ENCODE measurements at regions not wholly inside any gene's neighbourhood (a gene's known extent, or its start where the extent isn't known, plus 50 kb on each side); places are given as distances from the start of the nearest gene placed in this dataset.

GRCh38 chr20:10735195-10735949 is 61.6 kb upstream of the JAG1 start:
- Histone ChIP-seq H4K20me1 (ENCODE audit: insufficient read depth) (no peaks in the 10 kb centered on the region), H2AFZ (ENCODE audit: low read depth, low read length) (no peak overlapping the region), H3F3A (ENCODE audit: insufficient read depth, low read length, poor library complexity, severe bottlenecking) (no peaks in the 10 kb centered on the region), H3K9me3 (ENCODE audit: low read length) (no peaks in the 10 kb centered on the region), H3K79me2 (replicated peaks; ENCODE audit: insufficient read depth, low read length) (no peaks in the 10 kb centered on the region), H3K27ac (ENCODE audit: low read length) (no peak overlapping the region), H3K9ac (ENCODE audit: low read length) (no peak overlapping the region), H3K36me3 (ENCODE audit: insufficient read depth, low read length) (no peaks in the 10 kb centered on the region), H3K9me2 (ENCODE audit: insufficient read depth, low read length) (no peaks in the 10 kb centered on the region), H3K27me3 (ENCODE audit: insufficient read depth, low read depth, low read length) (no peaks in the 10 kb centered on the region), H3K4me2 (ENCODE audit: low read length) (no peak overlapping the region), H3K4me3 (ENCODE audit: low read length) (no peak overlapping the region)
- TF ChIP-seq RAD21 (conservative IDR thresholded peaks at IDR 0.05) (no peak), EP300 (conservative IDR thresholded peaks at IDR 0.05; ENCODE audit: poor library complexity, severe bottlenecking) (no peak), REST (IDR thresholded peaks at IDR 0.05; ENCODE audit: borderline replicate concordance) (no peak), POLR2AphosphoS5 (IDR thresholded peaks at IDR 0.05) (no peak), CTCF (IDR thresholded peaks at IDR 0.05; ENCODE audit: poor library complexity, severe bottlenecking) (no peak), SMC3 (conservative IDR thresholded peaks at IDR 0.05; ENCODE audit: poor library complexity) (no peak), MXI1 (conservative IDR thresholded peaks at IDR 0.05; ENCODE audit: poor library complexity, severe bottlenecking) (no peak), EZH2 (IDR thresholded peaks at IDR 0.05; ENCODE audit: borderline replicate concordance, insufficient read depth, low read length, poor library complexity, severe bottlenecking) (no peak), TAF1 (IDR thresholded peaks at IDR 0.05; ENCODE audit: low read depth) (no peak)

DNA sequence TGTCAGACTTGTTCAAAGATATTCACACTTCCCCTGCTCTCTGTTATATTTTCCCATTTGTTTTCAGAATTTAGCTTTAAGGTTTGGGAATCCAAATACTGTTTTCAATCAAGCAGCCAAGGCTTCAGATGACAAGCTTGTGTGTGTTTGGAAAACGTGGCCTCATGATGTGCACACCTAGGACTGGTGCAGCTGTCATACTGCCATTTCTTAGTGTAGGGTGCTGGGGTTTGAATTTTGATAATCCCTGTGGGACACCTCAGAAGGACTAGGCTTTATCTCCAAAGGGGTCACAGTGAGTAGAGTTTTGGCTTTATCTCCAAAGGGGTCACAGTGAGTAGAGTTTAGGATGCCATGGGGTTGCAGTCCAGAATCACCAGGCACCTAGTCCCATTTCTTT is 65.3 kb upstream of the JAG1 start:
- TF ChIP-seq EP300 (conservative IDR thresholded peaks at IDR 0.05; ENCODE audit: poor library complexity, severe bottlenecking) (no peak), POLR2AphosphoS5 (IDR thresholded peaks at IDR 0.05) (no peak), EZH2 (IDR thresholded peaks at IDR 0.05; ENCODE audit: borderline replicate concordance, insufficient read depth, low read length, poor library complexity, severe bottlenecking) (no peak), SMC3 (conservative IDR thresholded peaks at IDR 0.05; ENCODE audit: poor library complexity) (no peak), REST (IDR thresholded peaks at IDR 0.05; ENCODE audit: borderline replicate concordance) (no peak), RAD21 (conservative IDR thresholded peaks at IDR 0.05) (no peak), MXI1 (conservative IDR thresholded peaks at IDR 0.05; ENCODE audit: poor library complexity, severe bottlenecking) (no peak), CTCF (IDR thresholded peaks at IDR 0.05; ENCODE audit: poor library complexity, severe bottlenecking) (no peak), TAF1 (IDR thresholded peaks at IDR 0.05; ENCODE audit: low read depth) (no peak)
- Histone ChIP-seq H3K36me3 (ENCODE audit: insufficient read depth, low read length) (no peaks in the 10 kb centered on the region), H2AFZ (ENCODE audit: low read depth, low read length) (no peak overlapping the region), H3K27ac (ENCODE audit: low read length) (no peak overlapping the region), H3K9me3 (ENCODE audit: low read length) (no peaks in the 10 kb centered on the region), H3K27me3 (ENCODE audit: insufficient read depth, low read depth, low read length) (no peaks in the 10 kb centered on the region), H3K9ac (ENCODE audit: low read length) (no peak overlapping the region), H3K4me3 (ENCODE audit: low read length) (no peak overlapping the region), H3F3A (ENCODE audit: insufficient read depth, low read length, poor library complexity, severe bottlenecking) (no peaks in the 10 kb centered on the region), H3K9me2 (ENCODE audit: insufficient read depth, low read length) (no peaks in the 10 kb centered on the region), H4K20me1 (ENCODE audit: insufficient read depth) (no peaks in the 10 kb centered on the region), H3K4me2 (ENCODE audit: low read length) (no peak overlapping the region), H3K79me2 (replicated peaks; ENCODE audit: insufficient read depth, low read length) (no peaks in the 10 kb centered on the region)

Data from neural cell (in vitro differentiated cells).